ENCODE measurements at regions not wholly inside any gene's neighbourhood (a gene's known extent, or its start where the extent isn't known, plus 50 kb on each side); places are given as distances from the start of the nearest gene placed in this dataset.

GRCh38 chr10:4130685-4131084 is 345.7 kb upstream of the KLF6 start:
- DNase-seq = no peak

- no peak for DNase-seq
Measured at GRCh38 chr10:4129866-4130477, 345.0 kb upstream of the KLF6 start.

GRCh38 chr10:4127518-4128315 is 342.7 kb upstream of the KLF6 start:
- no peak for DNase-seq

GRCh38 chr10:4125776-4126175 is 340.8 kb upstream of the KLF6 start:
- DNase-seq = no peak

- DNase-seq = no peak
Measured at GRCh38 chr10:4121502-4122380, 336.7 kb upstream of the KLF6 start.

- no peak for DNase-seq
Measured at GRCh38 chr10:4120096-4120853, 335.3 kb upstream of the KLF6 start.

GRCh38 chr10:4119107-4119506 is 334.1 kb upstream of the KLF6 start:
- DNase-seq = no peak

- no peak for DNase-seq
Measured at GRCh38 chr10:4117604-4118003, 332.6 kb upstream of the KLF6 start.

GRCh38 chr10:4111643-4112042 is 326.6 kb upstream of the KLF6 start:
- no peak for DNase-seq

- DNase-seq = no peak
Measured at GRCh38 chr10:4109469-4109868, 324.5 kb upstream of the KLF6 start.

- no peak for DNase-seq
Measured at GRCh38 chr10:4108693-4109092, 323.7 kb upstream of the KLF6 start.

- DNase-seq = no peak
Measured at GRCh38 chr10:4107285-4107851, 322.4 kb upstream of the KLF6 start.

- DNase-seq = no peak
Measured at GRCh38 chr10:4103603-4104002, 318.6 kb upstream of the KLF6 start.

GRCh38 chr10:4102802-4103344 is 317.9 kb upstream of the KLF6 start:
- no peak for DNase-seq

GRCh38 chr10:4101918-4102654 is 317.1 kb upstream of the KLF6 start:
- no peak for DNase-seq

- DNase-seq = no peak
Measured at GRCh38 chr10:4100380-4100779, 315.4 kb upstream of the KLF6 start.

- DNase-seq = no peak
Measured at GRCh38 chr10:4099202-4099601, 314.2 kb upstream of the KLF6 start.

GRCh38 chr10:4095166-4095917 is 310.3 kb upstream of the KLF6 start:
- DNase-seq = no peak

GRCh38 chr10:4094751-4095150 is 309.7 kb upstream of the KLF6 start:
- DNase-seq = no peak

- no peak for DNase-seq
Measured at GRCh38 chr10:4093438-4093837, 308.4 kb upstream of the KLF6 start.

Data from activated CD4-positive, CD25-positive, alpha-beta regulatory T cell treated with anti-CD3 and anti-CD28 coated beads, Interleukin-2, amount 50 U/mL, for 72 hours (primary cell).